ENCODE measurements at regions not wholly inside any gene's neighbourhood (a gene's known extent, or its start where the extent isn't known, plus 50 kb on each side); places are given as distances from the start of the nearest gene placed in this dataset.

DNA sequence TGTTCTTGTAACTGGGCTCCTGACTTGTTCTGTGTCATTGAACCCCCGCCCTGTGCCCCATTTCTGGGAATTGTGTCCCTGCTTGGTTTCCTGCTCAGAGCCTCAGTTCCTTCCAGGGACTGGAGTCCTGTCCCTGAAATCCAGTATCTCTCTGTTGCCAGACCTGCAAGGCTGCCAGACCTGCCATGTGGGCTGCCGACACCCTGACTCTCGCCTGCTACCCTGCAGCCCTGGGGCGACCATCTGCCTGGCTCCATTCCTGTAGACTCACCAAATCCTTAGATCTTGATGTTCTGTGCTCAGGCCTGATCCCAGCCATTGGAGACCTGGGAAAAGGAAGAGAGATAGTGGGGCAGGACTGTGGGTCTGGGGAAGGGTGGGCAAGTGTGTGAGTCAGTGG, 383.3 kb upstream of the PROX1 start:
- TF ChIP-seq, protein P1, sequence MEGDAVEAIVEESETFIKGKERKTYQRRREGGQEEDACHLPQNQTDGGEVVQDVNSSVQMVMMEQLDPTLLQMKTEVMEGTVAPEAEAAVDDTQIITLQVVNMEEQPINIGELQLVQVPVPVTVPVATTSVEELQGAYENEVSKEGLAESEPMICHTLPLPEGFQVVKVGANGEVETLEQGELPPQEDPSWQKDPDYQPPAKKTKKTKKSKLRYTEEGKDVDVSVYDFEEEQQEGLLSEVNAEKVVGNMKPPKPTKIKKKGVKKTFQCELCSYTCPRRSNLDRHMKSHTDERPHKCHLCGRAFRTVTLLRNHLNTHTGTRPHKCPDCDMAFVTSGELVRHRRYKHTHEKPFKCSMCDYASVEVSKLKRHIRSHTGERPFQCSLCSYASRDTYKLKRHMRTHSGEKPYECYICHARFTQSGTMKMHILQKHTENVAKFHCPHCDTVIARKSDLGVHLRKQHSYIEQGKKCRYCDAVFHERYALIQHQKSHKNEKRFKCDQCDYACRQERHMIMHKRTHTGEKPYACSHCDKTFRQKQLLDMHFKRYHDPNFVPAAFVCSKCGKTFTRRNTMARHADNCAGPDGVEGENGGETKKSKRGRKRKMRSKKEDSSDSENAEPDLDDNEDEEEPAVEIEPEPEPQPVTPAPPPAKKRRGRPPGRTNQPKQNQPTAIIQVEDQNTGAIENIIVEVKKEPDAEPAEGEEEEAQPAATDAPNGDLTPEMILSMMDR (conservative IDR thresholded peaks at IDR 0.05; ENCODE audit: low read depth, low read length): no peak
- no peak for TF ChIP-seq RCOR1 (IDR thresholded peaks at IDR 0.05; ENCODE audit: insufficient replicate concordance, low read length)
- TF ChIP-seq POLR2A (IDR thresholded peaks at IDR 0.05; ENCODE audit: low read depth, low read length): no peak
- no peak for TF ChIP-seq RFX5 (IDR thresholded peaks at IDR 0.05; ENCODE audit: low read depth, low read length)

Measured in IMR-90 (cell line).